Stimulated activated CD4-positive, alpha-beta T cell treated with anti-CD3 and anti-CD28 coated beads, Interleukin-2, amount 100 ng/mL, for 48 hours (primary cell): ENCODE measurements at regions not wholly inside any gene's neighbourhood (a gene's known extent, or its start where the extent isn't known, plus 50 kb on each side); places are given as distances from the start of the nearest gene placed in this dataset.

Experiments
- DNase-seq, 2 donors: peaks; one replicate each; pipeline ENCODE4 v3.0.0-alpha.2; 2020

DNA sequence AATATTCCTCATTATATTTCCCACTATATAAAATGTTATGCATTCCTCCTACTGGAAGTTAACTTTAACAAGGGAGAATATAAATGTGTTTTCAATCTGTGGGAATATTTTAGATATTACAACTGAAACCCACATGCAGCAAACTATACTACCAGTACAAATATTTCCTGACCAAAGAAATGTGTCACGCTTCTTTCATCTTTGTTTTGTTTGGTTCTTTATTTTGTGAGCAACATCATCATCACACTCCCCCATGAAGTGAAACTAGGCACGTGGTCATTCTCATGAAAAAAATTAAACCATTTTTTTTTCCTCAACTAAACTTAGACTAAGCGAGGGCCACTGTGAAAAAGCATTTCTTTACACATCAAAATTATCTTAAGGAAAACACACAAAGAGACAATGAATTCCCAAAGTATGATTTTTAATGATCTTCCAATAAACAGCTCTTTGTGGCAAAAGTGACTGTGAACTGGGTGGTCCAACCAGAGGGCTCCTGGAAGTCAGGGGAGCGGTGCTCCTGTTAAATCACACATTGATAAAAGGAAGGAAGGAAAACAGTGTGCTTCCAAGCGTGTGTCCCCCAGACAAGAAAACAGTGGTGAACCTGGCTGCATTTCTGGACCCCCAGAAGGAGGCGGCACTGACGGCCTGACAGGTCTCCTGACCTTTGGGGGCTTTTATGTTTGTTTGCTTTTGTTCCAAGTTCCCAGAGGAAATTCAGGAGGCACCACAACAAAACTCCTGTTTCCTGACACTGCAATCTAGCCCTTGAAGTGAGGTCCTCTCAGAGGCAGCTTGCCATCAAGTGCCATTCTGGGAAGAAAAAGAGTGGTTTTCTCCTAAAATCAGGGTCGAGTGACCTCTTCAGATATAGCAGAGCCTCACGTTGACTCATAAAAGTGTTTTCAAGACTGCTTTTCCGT lies 166.8 kb upstream of the FOXQ1 start:
- no peak for DNase-seq

DNA sequence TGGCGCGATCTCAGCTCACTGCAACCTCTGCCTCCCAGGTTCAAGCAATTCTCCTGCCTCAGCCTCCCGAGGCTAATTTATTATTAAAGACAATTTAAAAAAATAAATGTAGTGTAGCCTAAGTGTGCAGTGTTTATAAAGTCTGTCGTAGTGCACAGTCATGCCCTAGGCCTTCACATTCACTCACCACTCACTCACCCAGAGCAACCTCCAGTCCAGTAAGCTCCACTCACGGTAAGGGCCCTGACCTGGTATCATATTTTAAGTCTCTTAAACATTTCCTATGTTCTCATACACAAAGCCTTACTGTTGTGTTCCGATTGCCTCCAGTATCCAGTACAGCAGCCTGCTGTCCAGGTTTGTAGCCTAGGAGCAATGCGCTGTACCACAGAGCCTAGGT lies 168.2 kb upstream of the FOXQ1 start:
- DNase-seq = no peak

DNA sequence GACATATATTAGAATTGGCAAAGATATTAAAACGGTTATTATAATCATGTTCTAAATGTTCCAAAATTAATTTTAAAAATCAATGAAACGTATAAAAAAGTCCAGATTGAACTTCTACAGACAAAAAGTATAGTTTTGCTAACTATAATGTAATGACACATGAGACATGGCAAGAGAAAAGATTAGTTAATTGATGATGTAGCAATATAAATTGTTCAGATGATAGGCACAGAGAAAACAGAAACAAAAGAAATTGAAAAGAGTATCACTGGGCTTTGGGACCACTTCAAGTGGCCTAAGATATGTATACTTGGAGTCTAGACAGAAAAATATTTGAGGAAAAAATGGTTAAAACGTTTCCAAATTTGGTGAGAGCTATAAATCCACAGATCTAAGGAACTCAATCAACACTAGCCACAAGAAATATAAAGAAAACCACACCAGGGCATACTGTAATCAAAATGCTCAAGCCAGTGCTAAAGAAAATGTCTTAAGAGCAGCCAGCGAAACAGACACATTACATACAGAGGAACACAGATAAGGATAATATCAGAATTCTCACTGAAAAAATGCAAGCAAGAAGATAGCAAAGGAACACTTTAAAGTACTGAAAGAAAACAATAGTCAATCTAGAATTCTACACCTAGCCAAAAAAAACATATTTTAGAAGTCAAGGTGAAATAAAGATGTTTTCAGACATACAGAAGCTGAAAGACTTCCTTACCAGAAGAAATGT lies 172.6 kb upstream of the FOXQ1 start:
- no peak for DNase-seq

DNA sequence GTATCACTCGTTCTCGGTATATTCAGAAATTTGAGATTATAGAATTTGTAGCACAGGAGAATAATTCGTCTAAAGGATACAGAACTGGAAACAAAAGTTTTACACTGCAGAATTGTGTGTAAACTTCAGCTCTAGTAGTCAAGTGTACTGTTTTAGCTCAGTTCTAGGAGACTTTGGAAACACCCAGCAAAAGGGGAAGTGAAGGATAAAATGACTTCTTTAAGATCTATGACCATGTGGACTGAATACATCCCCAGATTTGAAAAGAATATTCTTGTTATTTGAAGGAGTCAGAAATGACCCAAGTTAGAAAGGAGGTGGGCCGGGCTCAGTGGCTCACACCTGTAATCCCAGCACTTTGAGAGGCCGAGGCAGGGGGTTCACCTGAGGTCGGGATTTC lies 174.0 kb upstream of the FOXQ1 start:
- DNase-seq = no peak

DNA sequence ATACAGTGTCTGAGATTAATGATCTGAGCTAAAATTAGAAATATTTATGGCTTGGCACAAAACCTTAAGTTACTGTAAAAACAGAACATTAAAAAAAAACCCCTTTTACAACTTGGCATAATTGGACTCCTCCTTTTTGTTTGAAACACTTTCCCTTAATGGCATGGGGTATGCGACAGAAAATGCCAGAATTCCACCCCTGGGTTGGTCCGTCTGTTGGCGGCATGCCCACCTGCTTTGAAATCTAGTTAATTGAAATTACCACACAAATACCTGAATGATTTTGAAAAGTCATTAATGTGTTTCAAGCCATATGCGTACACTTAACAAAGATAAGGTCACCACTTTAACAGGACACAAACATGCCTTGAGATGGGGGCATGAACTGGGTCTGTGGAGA lies 175.1 kb upstream of the FOXQ1 start:
- no peak for DNase-seq

DNA sequence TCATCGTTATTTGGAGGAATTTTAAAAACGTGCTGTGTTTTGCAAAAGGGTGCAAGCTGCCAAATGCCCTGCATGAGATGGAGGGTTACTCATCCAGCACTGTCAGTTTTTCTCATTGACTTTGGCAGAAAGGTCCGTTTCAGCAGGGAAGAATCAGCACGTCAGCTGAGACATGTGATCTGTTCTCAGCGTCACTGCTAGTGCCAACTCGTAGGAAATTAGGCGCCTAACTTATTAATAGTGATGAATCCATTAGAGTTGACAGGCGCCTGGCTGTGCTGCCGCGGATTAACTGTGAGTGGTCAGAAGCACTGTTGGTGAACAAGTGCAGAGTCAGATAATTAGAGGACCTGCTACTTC lies 175.5 kb upstream of the FOXQ1 start:
- DNase-seq = no peak

DNA sequence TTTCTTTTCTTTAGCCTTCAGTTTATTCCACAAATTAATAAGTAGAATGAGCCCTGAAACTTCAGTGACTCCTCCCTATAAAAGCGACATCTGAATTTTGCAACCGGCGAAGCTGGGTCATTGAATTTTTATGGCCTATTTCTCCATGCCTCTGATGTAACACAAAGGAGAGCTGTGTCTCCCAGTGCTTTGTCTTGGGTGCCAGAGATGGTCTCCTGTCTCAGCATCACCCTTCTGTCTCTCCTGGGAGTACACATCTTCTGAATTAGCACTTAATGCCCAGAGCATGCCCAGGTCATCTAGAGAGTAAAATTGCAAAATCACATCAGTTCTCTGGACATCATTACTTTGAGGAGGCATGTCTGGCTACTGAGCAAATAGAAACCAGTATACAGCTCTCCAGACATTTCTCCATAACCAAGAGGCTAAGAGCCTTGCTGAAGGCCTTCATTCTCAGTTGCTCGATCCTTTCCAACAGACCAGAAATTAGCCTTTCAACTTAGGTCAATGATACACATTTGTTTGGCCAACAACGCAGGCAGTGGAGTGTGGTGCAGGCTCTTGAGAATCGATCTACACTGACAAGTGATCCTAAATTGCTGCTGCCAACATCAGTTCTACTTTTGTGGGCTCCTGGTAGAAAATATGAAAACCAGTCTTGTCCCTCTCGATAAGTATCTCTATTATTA lies 176.0 kb upstream of the FOXQ1 start:
- DNase-seq = no peak

DNA sequence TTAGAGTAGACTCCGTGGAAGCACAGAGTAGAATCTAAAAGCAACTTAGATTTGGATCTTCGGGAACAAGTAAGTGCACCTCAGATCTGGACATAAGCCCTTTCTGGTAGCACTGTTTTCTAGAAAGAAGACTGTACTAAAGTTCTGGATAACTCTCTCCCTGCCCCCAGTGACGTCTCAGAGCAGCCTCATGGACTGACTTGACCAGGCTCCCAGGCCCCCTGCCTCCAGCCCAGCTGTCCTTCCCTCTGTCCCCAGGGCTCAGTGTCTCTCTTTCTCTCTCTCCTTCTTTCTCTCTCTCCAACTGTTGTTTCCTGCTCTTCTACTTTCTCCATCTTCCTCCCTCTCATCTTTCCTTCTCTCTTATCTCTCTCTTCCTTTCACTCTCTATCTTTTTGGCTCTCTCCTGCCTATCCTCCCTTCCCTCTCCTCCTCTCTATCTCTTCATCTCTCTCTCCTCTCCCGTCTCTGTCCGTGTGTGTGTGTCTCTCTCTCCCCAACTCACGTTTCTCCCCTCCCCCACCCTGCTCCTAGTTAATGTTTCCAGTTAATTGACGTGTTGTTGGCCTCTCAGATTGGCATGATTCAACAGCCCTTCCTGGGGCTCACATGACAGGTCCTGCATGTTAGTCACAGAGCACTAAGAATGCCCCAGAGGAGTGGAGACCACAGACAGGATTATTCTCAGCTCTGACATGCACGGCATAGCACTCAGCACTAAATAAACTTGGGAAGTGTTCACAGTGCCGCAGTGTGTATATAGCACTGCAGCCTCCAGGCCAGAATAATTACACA lies 180.4 kb upstream of the FOXQ1 start:
- DNase-seq = no peak

DNA sequence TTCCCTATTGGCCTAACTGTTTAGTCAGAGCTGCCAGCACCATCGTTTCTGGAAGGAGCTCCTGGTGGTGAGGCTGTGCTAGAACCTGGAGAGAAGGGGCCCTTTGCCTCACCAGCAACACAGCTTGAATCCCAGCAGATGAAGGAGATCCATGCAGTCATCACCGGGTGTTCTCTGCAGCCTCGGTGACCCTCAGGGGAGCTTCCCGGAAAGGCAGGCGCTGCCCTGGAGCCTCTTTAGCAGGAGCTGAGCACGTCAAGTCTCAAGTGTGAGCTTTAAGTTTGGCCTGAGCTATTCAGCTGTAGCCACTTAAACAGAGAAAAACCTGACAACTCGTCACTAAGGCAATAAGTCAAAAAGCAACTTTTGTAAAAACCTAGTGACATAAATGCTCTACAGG lies 181.2 kb upstream of the FOXQ1 start:
- DNase-seq = no peak

DNA sequence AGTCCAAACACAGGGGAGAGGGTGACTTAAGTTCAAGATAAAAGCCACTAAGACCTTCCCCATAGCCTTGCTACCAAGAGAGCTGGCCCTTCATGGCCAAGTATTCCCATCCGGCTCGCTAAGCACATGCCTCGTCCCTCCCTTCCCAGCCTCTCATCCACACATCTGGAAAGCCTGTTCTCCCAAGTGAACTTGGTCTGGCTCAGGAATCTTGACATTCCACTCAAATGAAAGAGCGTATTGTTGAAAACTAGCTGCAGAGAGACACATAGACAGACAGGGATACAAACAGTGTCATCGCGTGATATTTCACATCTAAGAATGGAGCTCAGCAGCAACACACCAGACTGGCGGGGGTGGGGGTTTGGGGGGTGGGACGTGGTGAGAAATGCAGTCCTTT lies 182.8 kb upstream of the FOXQ1 start:
- no peak for DNase-seq

DNA sequence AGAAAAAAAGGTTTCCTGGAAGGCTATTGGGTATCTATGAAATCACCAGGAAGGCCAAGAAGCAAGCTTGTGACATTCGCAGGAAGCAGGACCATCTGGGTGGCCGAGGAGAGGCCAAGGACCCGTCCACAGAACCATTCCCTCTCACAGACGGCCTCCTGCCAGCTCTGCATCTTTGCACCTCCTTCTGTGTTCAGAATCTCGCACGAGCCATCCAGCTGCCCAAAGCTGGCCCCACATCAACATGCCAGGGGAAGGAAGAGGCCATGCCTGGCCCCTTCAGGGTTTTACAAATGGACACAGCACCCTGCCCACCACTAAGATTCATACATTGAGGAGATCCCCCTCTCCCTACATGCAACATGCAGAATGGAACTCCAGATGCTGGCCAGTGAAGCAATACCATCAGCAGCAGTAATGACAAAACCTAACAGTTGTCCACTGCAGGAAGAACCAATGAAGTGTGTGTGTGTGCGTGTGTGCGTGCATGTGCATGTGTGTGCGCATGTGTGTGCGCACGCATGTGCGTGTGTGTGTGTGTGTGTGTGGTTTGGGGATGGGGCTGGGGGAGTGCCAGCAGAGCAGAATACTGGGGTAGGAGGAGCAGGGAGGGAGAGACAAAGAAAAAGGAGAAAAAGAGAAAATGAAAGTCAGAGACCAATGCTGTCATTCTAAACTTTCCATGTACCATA lies 184.2 kb upstream of the FOXQ1 start:
- no peak for DNase-seq

DNA sequence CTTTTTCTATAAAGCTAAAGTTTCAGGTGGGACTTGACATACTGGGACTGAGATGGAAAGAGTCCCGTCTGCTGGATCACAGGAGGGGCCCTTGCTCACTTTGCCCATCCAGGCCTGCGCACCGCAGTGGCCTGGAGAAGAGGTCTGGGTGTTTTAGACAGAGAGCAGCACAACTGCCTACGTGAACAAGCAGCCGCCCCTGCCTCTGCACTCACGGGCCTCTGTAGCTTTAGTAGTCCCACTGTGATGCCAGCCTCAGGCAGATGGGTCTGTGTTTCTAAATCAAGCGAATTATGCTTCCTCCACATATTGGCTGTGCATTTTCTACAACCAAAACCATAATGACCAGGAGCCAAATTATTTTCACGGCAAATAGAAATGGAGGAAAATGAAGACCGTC lies 184.8 kb upstream of the FOXQ1 start:
- DNase-seq = no peak

DNA sequence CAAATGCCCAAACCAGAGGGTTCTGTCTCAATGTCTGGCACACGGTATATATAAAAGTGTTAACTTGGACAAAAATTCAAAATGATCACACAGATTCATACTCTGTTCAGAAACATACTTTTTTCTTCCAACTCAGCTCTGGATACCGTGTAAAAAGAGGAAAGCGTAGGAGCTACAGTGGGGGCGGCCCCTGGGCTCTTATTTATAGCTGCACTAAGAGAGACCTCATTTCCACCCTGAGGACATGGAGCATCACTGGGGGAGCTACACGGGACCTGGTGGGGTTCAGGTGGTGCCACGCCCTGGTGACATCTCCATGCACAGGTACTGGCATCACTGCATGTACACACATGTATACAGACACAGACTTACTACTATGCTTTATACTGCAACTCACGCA lies 185.9 kb upstream of the FOXQ1 start:
- no peak for DNase-seq

DNA sequence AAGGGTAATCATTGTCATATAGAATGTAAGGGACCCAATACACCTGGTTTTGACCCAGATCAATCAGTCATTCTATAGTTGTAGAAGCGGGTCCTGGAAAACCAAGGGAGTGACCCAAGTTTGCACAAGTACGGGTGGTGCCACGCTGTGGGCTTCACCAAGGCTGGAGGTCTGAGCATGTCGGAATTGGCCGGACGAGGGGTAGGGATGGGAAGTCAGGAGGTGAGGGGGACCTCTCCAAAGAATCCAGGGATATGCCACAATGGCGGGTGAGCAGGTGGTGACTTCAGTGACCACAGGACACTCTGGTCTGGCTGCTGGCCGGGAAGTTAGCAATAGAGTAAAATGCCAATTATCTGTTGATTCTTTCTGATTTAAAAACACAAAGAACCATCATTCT lies 186.6 kb upstream of the FOXQ1 start:
- DNase-seq = no peak

DNA sequence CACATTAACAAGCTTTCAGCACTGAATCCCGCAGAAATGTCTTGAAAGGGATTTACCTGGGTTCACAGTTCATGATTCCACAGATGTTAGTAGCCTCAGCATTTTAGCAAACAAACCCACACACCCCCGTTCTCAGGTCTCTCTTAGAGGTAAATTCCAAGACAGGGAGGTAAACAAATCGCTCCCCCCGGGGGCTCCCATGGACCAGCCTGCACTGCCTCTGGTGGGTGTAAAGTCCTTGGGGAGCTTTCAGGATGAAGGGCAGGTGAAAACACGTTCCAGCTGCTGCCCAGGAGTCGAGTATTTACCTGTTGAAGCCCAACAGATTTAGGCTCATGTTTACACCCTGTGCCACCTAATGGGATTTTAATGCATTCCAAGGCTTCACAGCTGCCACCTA lies 187.0 kb upstream of the FOXQ1 start:
- no peak for DNase-seq

DNA sequence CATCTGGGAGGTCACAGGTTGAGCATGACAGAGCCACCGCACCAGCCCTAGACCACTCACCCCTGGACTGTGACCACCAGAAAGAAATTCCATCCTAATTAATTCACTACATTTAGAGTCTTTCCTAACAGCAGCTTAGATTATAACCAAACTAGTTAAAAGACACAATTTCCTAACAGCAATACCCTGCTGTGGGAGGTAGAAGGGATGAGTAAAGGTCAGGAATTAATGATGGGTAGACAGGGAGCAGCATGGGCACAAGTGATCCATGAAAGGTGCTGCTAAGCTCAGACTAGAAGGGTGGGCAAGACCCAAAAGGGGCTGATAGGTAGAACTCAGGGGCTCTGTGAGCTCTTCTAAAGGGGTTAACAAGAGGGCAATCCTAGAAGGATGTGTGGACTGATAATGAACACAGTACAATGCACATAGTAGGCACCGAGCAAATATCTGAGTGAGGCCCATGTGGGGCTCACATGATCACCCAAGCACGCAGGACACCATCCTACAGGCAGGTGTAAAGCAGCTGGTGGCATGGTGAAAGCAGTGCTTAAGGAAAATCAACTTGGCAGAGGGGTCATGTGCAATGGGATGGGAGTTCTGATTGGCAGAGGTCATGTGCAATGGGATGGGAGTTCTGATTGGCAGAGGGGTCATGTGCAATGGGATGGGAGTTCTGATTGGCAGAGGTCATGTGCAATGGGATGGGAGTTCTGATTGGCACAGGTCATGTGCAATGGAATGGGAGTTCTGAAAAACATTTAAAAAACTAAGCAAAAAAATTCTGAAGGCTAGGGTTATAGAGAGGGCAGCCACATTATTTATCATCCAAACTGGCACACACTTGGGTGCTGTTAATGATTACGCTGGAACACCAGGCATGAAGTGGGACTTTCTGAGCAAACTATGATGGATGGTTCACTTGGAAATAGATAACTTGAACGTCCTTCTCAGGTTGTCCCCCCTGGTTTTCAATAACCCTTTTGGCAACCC lies 188.2 kb upstream of the FOXQ1 start:
- no peak for DNase-seq

DNA sequence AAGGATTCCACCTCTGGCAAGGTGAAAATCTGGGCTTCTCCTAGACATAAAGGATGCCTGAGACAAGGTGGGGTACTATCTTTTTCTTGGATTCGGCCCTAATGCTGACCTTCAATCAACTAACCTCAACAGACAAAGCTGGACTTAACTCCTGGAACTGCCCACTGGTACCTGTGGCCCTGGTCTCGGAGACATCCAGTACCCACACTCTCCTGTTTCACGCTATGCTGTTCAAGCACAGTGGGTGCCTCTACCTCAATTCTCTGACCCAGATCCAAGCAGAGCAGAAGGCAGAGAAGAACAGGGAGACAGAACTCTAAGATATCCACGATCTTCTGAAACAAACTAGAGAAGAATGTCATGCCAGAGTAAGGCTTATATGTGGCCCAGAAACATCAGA lies 189.8 kb upstream of the FOXQ1 start:
- no peak for DNase-seq

DNA sequence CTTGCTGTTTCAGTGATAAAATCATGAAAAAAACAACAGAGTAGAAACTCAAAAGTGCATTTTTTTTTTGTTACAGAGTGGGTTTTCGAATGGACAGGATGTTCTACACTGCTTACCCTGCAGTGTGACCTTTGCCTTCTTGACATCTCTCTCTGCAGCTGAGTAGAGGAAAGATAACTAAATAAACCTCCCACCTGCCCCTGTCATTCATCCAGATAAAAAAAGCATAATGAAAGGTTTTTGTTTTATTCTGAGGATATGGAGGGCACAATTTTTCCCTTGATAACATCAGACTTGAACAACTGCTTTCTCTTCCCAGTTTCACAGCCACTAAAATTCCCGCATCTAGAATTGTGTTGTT lies 193.6 kb upstream of the FOXQ1 start:
- no peak for DNase-seq

DNA sequence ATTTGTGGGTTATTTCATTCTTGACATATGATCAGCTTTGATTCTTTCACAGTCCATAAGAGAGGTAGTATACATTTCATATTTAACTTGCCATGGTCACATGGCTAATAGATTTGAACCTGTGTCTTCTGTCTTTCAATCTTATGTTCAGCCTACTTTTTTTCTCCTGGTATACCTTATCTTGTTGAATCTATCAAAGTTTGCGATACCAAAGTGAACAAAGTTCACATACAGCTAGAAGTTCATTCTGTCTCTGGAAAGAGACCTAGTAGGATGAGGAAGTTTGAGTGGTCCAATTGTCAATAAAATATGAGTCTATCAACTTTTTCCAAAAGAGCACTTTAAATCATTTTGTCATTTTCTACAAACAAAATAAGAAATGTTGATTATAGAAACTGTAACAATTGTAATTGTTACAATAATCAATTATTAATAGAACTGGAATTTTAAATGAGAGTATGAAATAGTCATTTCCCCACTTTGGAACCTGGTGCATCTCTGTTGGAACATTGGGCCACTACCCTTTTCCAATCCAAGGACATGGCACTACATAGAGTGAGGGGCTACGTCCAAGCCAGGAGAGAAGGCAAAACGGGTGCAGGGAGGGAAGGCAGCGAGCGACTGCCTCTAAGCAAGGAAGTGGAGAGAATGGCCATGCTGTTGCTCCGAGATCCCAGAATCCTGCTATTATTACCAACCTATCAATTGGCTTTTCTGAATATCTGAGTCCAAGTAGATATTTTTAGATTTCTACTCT lies 194.2 kb upstream of the FOXQ1 start:
- DNase-seq = no peak

DNA sequence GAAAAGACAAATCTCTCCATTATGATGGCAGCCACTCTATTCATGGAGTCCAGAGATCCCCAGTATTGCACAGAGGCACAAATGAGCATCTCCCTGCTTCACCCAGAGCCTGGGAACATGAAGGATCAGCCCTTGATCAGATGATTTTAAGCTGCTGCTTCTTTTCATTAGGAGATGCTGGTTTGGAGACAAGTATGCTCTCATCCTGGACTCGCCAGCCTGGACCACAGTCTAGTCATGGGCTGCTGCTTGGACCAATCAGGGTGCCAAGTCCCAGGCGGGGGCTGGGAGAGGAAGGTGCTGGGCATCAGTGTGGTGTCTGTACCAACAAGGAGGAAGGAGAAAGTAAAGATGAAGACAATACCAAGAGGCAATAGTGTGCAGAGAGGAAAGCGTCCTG lies 195.7 kb upstream of the FOXQ1 start:
- no peak for DNase-seq
